Endodermal cell (in vitro differentiated cells): ENCODE measurements at regions not wholly inside any gene's neighbourhood (a gene's known extent, or its start where the extent isn't known, plus 50 kb on each side); places are given as distances from the start of the nearest gene placed in this dataset.

Experiments used
- DNase-seq: peaks from one replicate; pipeline ENCODE4 v3.0.0-alpha.2; 2017
- H3K27ac ChIP-seq: 2 replicates; pipeline ENCODE4 v1.5.1; 2013; ENCODE audit warnings: mild to moderate bottlenecking, low read depth, low read length, moderate library complexity
- H3K27me3 ChIP-seq: 2 replicates; pipeline ENCODE4 v1.6.1; 2013; ENCODE audit warnings: mild to moderate bottlenecking, low read length, moderate library complexity; ENCODE audit not compliant: insufficient read depth, control insufficient read depth, poor library complexity, severe bottlenecking
- H3K36me3 ChIP-seq: 2 replicates; pipeline ENCODE4 v1.7.0; 2013; ENCODE audit warnings: mild to moderate bottlenecking, low read length, moderate library complexity; ENCODE audit not compliant: control insufficient read depth, insufficient read depth
- H3K4me1 ChIP-seq: one replicate; pipeline ENCODE4 v1.7.0; 2013; ENCODE audit warnings: low read length; ENCODE audit not compliant: control insufficient read depth, insufficient read depth
- H3K4me3 ChIP-seq: 2 replicates; pipeline ENCODE4 v1.5.1; 2013; ENCODE audit warnings: mild to moderate bottlenecking, low read length, moderate library complexity
- H3K9ac ChIP-seq: 2 replicates; pipeline ENCODE4 v1.6.1; 2013; ENCODE audit warnings: mild to moderate bottlenecking, low read length, moderate library complexity; ENCODE audit not compliant: poor library complexity, severe bottlenecking; ENCODE audit errors: extremely low read depth
- H3K9me3 ChIP-seq: 2 replicates; pipeline ENCODE4 v1.6.1; 2013; ENCODE audit warnings: mild to moderate bottlenecking, low read length, moderate library complexity; ENCODE audit not compliant: control insufficient read depth
- H3K27ac Mint-ChIP-seq: 2 replicates; pipeline ENCODE4 v1.8.0; 2020; ENCODE audit warnings: mixed read lengths
- H3K27me3 Mint-ChIP-seq: 2 replicates; pipeline ENCODE4 v1.8.0; 2021; ENCODE audit warnings: mild to moderate bottlenecking, mixed read lengths; ENCODE audit not compliant: insufficient read depth
- H3K36me3 Mint-ChIP-seq: 2 replicates; pipeline ENCODE4 v1.8.0; 2020; ENCODE audit warnings: low read depth, mixed read lengths
- H3K4me1 Mint-ChIP-seq: 2 replicates; pipeline ENCODE4 v1.8.0; 2020; ENCODE audit warnings: mixed read lengths
- H3K4me3 Mint-ChIP-seq: 2 replicates; pipeline ENCODE4 v1.8.0; 2020; ENCODE audit warnings: mild to moderate bottlenecking, moderate library complexity, mixed read lengths
- H3K9me3 Mint-ChIP-seq: 2 replicates; pipeline ENCODE4 v1.8.0; 2020; ENCODE audit warnings: mild to moderate bottlenecking, mixed read lengths
- WGBS, 2 experiments: methylation state at CpG; one replicate each; pipeline versions ENCODE4 v1.1.5 to v1.1.7; 2013; ENCODE audit warnings: missing lambda C conversion rate in 2 of 2, mixed read lengths in 1 of 2; ENCODE audit not compliant: insufficient coverage in 1 of 2, insufficient read length in 1 of 2; 5-methylcytosine and 5-hydroxymethylcytosine counted together
- TF ChIP-seq, protein P1 (sequence below): fragments of 200-600 bp; sonication (generic); conservative IDR thresholded peaks from 2 replicates; pipeline ENCODE4 v1.5.0; 2021; ENCODE audit warnings: antibody characterized with exemption, mild to moderate bottlenecking

DNA sequence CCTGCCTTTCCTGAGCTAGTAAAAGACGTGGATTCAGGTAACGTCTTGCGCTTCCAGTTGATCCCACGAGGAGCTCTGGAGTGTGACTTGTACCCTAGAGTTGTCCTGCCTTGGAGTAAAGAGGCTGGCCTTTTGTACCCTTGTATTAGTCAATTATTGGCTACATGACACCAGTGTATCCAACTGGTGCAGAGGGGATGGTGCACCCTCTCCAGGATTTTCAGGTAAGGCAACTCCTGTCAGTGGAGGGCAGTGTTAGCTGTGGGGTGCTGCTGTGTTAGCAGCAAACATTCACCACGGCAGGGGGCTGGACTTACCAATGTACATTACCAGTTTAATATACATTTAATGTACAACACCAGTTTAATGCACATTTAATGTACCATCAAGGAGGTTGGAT lies 233.5 kb downstream of the MIAT start:
- 71 to 72% methylated on average over 5 of the region's 5 CpGs for WGBS, 2 experiments
- Mint-ChIP-seq H3K27me3 (peaks cover 4% of the 10 kb centered on the region), H3K9me3 (no peaks in the 10 kb centered on the region), H3K4me1 (peaks cover 36% of the 10 kb centered on the region), H3K36me3 (no peaks in the 10 kb centered on the region), H3K27ac (no peak overlapping the region), H3K4me3 (no peak overlapping the region)
- peak; percentile 69 for DNase-seq
- peaks cover 14% of the 10 kb centered on the region for H3K4me1 ChIP-seq
- no peaks in the 10 kb centered on the region for H3K27me3 ChIP-seq
- H3K36me3 ChIP-seq: no peaks in the 10 kb centered on the region
- TF ChIP-seq, protein P1, sequence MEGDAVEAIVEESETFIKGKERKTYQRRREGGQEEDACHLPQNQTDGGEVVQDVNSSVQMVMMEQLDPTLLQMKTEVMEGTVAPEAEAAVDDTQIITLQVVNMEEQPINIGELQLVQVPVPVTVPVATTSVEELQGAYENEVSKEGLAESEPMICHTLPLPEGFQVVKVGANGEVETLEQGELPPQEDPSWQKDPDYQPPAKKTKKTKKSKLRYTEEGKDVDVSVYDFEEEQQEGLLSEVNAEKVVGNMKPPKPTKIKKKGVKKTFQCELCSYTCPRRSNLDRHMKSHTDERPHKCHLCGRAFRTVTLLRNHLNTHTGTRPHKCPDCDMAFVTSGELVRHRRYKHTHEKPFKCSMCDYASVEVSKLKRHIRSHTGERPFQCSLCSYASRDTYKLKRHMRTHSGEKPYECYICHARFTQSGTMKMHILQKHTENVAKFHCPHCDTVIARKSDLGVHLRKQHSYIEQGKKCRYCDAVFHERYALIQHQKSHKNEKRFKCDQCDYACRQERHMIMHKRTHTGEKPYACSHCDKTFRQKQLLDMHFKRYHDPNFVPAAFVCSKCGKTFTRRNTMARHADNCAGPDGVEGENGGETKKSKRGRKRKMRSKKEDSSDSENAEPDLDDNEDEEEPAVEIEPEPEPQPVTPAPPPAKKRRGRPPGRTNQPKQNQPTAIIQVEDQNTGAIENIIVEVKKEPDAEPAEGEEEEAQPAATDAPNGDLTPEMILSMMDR: peak; percentile 59
- no peak overlapping the region for H3K9ac ChIP-seq
- no peak overlapping the region for H3K4me3 ChIP-seq
- no peaks in the 10 kb centered on the region for H3K9me3 ChIP-seq
- H3K27ac ChIP-seq: no peak overlapping the region

DNA sequence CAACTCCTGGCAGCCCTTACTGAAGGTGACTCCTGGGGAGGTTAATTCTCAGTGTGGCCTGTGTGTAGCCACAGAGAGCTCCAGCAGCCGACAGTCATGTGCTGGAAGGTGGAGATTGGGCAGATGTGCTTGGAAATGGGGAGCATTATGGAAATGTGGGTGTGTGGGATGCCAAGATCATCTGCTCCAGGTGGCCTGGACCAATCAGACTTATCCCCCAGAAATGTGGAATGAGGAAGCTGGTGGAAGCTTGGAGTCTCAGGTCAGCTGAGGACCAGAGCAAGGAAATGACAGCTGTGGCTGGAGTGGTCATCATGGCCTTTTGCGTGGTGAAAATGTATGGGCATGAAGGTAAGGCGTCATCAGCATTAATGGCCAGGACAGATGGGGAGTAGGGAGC lies 234.0 kb downstream of the MIAT start:
- H3K4me3 Mint-ChIP-seq: no peak overlapping the region
- H3K4me1 Mint-ChIP-seq: peaks cover 34% of the 10 kb centered on the region
- WGBS, 2 experiments: 91 to 98% methylated on average over 3 of the region's 3 CpGs
- H3K36me3 ChIP-seq: no peaks in the 10 kb centered on the region
- no peaks in the 10 kb centered on the region for H3K9me3 ChIP-seq
- H3K9me3 Mint-ChIP-seq: no peaks in the 10 kb centered on the region
- peaks cover 4% of the 10 kb centered on the region for H3K27me3 Mint-ChIP-seq
- TF ChIP-seq, protein P1: no peak
- DNase-seq: no peak
- no peaks in the 10 kb centered on the region for H3K36me3 Mint-ChIP-seq
- no peak overlapping the region for H3K27ac Mint-ChIP-seq
- H3K9ac ChIP-seq: no peak overlapping the region
- H3K4me3 ChIP-seq: no peak overlapping the region
- peaks cover 14% of the 10 kb centered on the region for H3K4me1 ChIP-seq
- no peak overlapping the region for H3K27ac ChIP-seq
- H3K27me3 ChIP-seq: no peaks in the 10 kb centered on the region

DNA sequence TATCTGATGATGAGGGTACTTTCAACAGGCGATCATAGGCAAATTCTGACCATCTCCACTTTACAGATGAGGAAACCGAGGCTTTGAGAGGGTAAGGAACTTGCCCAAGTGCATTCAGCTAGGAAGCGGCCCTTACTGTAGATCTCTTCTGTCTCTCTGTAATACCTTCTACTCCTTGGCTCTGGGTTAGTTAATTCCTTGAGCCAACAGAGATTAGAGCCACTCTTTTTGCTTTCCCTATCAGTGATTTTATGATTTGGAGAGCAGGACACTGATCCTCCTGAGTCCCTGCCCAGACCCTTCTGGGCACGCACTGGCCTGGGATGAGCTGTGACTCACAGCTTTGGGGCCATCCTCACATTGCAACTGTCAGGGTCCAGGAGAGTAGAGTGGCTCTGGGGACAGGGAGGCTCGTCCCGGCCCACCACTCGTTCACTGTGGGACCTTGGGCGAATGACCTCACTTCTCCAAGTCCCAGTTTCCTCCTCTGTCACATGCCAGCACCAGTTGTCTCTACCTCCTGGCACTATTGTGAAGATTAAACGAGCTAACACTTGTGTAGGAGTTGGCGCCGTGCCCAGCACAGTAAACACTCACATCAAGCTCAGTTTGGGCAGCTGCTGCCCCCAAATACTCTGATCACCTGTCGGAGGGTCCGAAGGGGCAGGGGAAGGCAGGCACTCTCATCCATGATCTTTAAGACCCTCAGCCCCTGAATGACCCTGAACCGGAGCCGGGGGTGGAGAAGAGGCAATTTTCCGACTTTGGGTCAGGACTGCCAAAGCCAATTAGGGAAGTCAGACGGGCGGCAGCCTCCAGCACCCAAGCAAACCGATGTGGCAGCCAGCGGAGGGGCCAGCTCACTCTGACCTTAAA lies 235.0 kb downstream of the MIAT start:
- TF ChIP-seq, protein P1: no peak
- Mint-ChIP-seq H3K27me3 (peaks cover 4% of the 10 kb centered on the region), H3K9me3 (no peaks in the 10 kb centered on the region), H3K4me1 (peaks cover 34% of the 10 kb centered on the region), H3K4me3 (no peak overlapping the region), H3K36me3 (no peaks in the 10 kb centered on the region), H3K27ac (no peak overlapping the region)
- H3K36me3 ChIP-seq: no peaks in the 10 kb centered on the region
- peaks cover 14% of the 10 kb centered on the region for H3K4me1 ChIP-seq
- H3K9me3 ChIP-seq: no peaks in the 10 kb centered on the region
- WGBS, 2 experiments: 83 to 91% methylated on average over 10 to 20 of the region's 20 CpGs
- H3K9ac ChIP-seq: no peak overlapping the region
- no peak overlapping the region for H3K27ac ChIP-seq
- H3K4me3 ChIP-seq: no peak overlapping the region
- peak; percentile 44 for DNase-seq
- no peaks in the 10 kb centered on the region for H3K27me3 ChIP-seq
